ENCODE measurements at regions not wholly inside any gene's neighbourhood (a gene's known extent, or its start where the extent isn't known, plus 50 kb on each side); places are given as distances from the start of the nearest gene placed in this dataset.

DNA sequence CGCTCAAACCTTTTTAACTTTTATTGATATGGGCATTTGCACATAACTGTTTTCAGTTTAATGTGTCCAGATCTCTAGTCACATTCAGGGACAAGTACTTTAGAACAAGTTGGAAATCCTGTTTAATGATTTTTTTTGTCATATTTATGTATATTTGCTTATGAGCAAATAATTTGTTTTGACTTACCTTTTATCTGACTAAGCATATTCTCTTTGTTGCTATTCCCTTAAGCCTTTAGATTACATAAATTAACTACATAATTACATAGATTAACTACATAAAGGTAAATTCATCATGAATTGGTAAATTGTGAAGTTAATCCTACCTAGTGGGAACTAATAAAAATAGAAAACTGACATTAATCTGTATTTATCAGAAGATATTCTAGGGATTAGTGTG, 523.5 kb upstream of the MAN1A1 start:
- H4K20me1 ChIP-seq (replicated peaks; ENCODE audit: insufficient read depth), result no peaks in the 10 kb centered on the region
- H3K79me2 ChIP-seq (replicated peaks; ENCODE audit: insufficient read depth), result no peaks in the 10 kb centered on the region
- Mint-ChIP-seq H3K4me3 (no peak overlapping the region), H3K27me3 (ENCODE audit: insufficient read depth, low read depth, poor library complexity) (no peaks in the 10 kb centered on the region), H3K27ac (no peak overlapping the region), H3K36me3 (ENCODE audit: low read depth) (no peaks in the 10 kb centered on the region), H3K9me3 (no peaks in the 10 kb centered on the region), H3K4me1 (0 out of 3 replicates have a peak, but pooled peaks cover 2% of the 10 kb centered on the region)
- no peaks in the 10 kb centered on the region for H3K4me1 ChIP-seq (ENCODE audit: insufficient read depth)
- TF ChIP-seq CREB1 (CRISPR knock-in tag; IDR thresholded peaks at IDR 0.05; ENCODE audit: low read depth), result no peak
- TF ChIP-seq, protein P1, sequence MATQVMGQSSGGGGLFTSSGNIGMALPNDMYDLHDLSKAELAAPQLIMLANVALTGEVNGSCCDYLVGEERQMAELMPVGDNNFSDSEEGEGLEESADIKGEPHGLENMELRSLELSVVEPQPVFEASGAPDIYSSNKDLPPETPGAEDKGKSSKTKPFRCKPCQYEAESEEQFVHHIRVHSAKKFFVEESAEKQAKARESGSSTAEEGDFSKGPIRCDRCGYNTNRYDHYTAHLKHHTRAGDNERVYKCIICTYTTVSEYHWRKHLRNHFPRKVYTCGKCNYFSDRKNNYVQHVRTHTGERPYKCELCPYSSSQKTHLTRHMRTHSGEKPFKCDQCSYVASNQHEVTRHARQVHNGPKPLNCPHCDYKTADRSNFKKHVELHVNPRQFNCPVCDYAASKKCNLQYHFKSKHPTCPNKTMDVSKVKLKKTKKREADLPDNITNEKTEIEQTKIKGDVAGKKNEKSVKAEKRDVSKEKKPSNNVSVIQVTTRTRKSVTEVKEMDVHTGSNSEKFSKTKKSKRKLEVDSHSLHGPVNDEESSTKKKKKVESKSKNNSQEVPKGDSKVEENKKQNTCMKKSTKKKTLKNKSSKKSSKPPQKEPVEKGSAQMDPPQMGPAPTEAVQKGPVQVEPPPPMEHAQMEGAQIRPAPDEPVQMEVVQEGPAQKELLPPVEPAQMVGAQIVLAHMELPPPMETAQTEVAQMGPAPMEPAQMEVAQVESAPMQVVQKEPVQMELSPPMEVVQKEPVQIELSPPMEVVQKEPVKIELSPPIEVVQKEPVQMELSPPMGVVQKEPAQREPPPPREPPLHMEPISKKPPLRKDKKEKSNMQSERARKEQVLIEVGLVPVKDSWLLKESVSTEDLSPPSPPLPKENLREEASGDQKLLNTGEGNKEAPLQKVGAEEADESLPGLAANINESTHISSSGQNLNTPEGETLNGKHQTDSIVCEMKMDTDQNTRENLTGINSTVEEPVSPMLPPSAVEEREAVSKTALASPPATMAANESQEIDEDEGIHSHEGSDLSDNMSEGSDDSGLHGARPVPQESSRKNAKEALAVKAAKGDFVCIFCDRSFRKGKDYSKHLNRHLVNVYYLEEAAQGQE (IDR thresholded peaks at IDR 0.05; ENCODE audit: unreplicated experiment), result no peak
- TF ChIP-seq ETS1 (IDR thresholded peaks at IDR 0.05), result no peak
- no peak for TF ChIP-seq POLR2AphosphoS5 (IDR thresholded peaks at IDR 0.05; ENCODE audit: low read depth)
- TF ChIP-seq STAT1 (IDR thresholded peaks at IDR 0.05; ENCODE audit: unreplicated experiment), result no peak
- no peak for TF ChIP-seq JUNB (IDR thresholded peaks at IDR 0.05; ENCODE audit: unreplicated experiment)
- TF ChIP-seq EZH2 (IDR thresholded peaks at IDR 0.05; ENCODE audit: low read depth, unreplicated experiment), result no peak
- TF ChIP-seq NANOG (IDR thresholded peaks at IDR 0.05; ENCODE audit: borderline replicate concordance), result no peak
- TF ChIP-seq ZNF331 (CRISPR knock-in tag; IDR thresholded peaks at IDR 0.05; ENCODE audit: low read depth), result no peak
- no peak for TF ChIP-seq ZNF114 (CRISPR knock-in tag; IDR thresholded peaks at IDR 0.05)
- TF ChIP-seq, protein P2, sequence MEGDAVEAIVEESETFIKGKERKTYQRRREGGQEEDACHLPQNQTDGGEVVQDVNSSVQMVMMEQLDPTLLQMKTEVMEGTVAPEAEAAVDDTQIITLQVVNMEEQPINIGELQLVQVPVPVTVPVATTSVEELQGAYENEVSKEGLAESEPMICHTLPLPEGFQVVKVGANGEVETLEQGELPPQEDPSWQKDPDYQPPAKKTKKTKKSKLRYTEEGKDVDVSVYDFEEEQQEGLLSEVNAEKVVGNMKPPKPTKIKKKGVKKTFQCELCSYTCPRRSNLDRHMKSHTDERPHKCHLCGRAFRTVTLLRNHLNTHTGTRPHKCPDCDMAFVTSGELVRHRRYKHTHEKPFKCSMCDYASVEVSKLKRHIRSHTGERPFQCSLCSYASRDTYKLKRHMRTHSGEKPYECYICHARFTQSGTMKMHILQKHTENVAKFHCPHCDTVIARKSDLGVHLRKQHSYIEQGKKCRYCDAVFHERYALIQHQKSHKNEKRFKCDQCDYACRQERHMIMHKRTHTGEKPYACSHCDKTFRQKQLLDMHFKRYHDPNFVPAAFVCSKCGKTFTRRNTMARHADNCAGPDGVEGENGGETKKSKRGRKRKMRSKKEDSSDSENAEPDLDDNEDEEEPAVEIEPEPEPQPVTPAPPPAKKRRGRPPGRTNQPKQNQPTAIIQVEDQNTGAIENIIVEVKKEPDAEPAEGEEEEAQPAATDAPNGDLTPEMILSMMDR (conservative IDR thresholded peaks at IDR 0.05; ENCODE audit: low read depth in 2 of 2), result no peak
- TF ChIP-seq EZH2phosphoT487 (IDR thresholded peaks at IDR 0.05; ENCODE audit: unreplicated experiment), result no peak
- TF ChIP-seq ZNF462 (CRISPR knock-in tag; IDR thresholded peaks at IDR 0.05), result no peak
- no peak overlapping the region for H3K4me3 ChIP-seq
- ATAC-seq (no peak), DNase-seq (ENCODE audit: low spot score) (no peak)
- H3K36me3 ChIP-seq (ENCODE audit: insufficient read depth), result no peaks in the 10 kb centered on the region
- no peak overlapping the region for H3K4me2 ChIP-seq
- no peak overlapping the region for H2AFZ ChIP-seq
- no peaks in the 10 kb centered on the region for H3K27me3 ChIP-seq (ENCODE audit: insufficient read depth)
- no peaks in the 10 kb centered on the region for H3F3A ChIP-seq (replicated peaks; ENCODE audit: low read depth)
- H3K9me2 ChIP-seq (ENCODE audit: insufficient read depth), result no peaks in the 10 kb centered on the region
- no peak overlapping the region for H3K27ac ChIP-seq (ENCODE audit: low read depth)
